BJ (cell line): ENCODE measurements at regions not wholly inside any gene's neighbourhood (a gene's known extent, or its start where the extent isn't known, plus 50 kb on each side); places are given as distances from the start of the nearest gene placed in this dataset.

Source experiments
- CTCF ChIA-PET: fragments of 350-600 bp; formaldehyde crosslinking; extraction: SDS; loops from one replicate; lab custom pipeline; 2021; ENCODE audit warnings: antibody characterized with exemption, inconsistent platforms; lab: Yijun Ruan, JAX
- POLR2A ChIA-PET: fragments of 300-600 bp; sonication (Branson Sonifier 250); formaldehyde crosslinking; extraction: SDS; loops from one replicate; lab custom pipeline; 2021; ENCODE audit warnings: antibody characterized with exemption; lab: Charles Lee
- DNase-seq: peaks from one replicate; pipeline ENCODE4 v3.0.0-alpha.2; 2011; ENCODE audit warnings: low read depth
- H3K27me3 ChIP-seq: 2 replicates; pipeline ENCODE4 v1.6.0; 2011; ENCODE audit warnings: low read length; ENCODE audit not compliant: control insufficient read depth, insufficient read depth
- H3K36me3 ChIP-seq: 2 replicates; pipeline ENCODE4 v1.5.1; 2011; ENCODE audit warnings: low read length; ENCODE audit not compliant: control insufficient read depth, insufficient read depth
- H3K4me3 ChIP-seq: 2 replicates; pipeline ENCODE4 v1.5.1; 2011; ENCODE audit warnings: low read depth, mild to moderate bottlenecking, control low read depth, low read length
- TF ChIP-seq, protein P1 (sequence below): IDR thresholded peaks from 2 replicates; pipeline ENCODE4 v1.5.1; 2011; ENCODE audit warnings: low read depth, mild to moderate bottlenecking, control low read depth, inconsistent platforms, low read length, moderate library complexity; ENCODE audit not compliant: insufficient read depth

DNA sequence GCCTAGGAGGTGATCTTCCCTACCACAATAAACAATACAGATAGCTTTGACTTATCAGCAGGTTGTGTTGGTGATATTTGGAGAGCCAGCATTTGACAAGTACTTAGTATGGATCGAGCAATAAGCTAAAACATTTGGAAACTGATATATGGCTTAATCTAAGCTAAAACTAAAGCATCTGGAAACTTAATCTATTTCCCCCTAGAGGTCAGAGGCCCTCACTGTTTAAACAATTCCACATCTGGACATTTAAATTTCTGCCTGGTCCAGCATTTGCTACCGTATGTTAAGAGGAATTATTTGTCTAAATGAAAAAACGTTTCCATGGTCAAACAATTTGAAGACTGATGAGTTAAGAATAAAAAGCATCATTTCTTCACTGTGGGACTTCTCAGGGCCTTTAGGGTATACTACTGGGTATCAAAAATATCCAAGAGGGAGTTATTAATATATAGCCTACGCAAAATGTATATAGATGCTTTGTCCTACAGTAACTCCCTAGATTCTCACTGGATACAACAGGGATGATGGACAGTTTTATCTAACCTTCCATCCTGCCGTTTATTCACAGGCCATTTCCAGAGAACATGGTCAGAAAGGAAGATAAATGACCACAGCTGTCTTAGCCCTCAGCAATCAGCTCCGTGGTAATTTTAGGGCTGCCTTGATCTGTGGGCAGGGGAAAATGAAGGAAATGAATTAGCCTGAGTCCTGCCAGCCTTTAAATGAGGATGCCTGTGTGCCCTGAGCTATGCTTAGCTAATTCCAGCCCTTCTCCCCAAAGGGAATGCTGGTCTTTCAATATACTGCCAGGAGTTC lies 135.4 kb upstream of the NUDT4 start:
- POLR2A ChIA-PET: no interaction called here
- no peak overlapping the region for H3K4me3 ChIP-seq
- no peaks in the 10 kb centered on the region for H3K27me3 ChIP-seq
- CTCF ChIA-PET: interaction anchor here (0.5 to 1.9 kb wide), 3 partner anchors 12 to 14 kb away, joined by 3 to 7 read pairs (median 3); no protein-coding TSS in a partner anchor
- DNase-seq: no peak
- no peaks in the 10 kb centered on the region for H3K36me3 ChIP-seq
- TF ChIP-seq, protein P1, sequence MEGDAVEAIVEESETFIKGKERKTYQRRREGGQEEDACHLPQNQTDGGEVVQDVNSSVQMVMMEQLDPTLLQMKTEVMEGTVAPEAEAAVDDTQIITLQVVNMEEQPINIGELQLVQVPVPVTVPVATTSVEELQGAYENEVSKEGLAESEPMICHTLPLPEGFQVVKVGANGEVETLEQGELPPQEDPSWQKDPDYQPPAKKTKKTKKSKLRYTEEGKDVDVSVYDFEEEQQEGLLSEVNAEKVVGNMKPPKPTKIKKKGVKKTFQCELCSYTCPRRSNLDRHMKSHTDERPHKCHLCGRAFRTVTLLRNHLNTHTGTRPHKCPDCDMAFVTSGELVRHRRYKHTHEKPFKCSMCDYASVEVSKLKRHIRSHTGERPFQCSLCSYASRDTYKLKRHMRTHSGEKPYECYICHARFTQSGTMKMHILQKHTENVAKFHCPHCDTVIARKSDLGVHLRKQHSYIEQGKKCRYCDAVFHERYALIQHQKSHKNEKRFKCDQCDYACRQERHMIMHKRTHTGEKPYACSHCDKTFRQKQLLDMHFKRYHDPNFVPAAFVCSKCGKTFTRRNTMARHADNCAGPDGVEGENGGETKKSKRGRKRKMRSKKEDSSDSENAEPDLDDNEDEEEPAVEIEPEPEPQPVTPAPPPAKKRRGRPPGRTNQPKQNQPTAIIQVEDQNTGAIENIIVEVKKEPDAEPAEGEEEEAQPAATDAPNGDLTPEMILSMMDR: no peak

DNA sequence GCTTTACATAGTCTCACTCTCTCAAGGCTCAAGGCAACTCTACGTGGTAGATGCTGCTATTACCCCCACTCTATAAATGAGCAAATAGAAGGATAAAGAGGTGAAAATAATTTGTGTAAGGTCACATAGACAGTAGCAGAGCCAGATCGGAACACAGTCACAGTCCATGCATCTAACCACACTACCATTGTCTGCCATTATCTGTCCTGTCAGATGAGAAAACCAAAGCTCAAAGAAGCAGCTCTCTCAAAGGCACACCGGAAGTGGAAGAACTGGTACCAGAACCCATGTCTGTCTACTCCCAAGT lies 134.4 kb upstream of the NUDT4 start:
- TF ChIP-seq, protein P1: no peak
- ChIA-PET POLR2A (no interaction called here), CTCF (no interaction called here)
- no peak for DNase-seq
- H3K4me3 ChIP-seq: no peak overlapping the region
- H3K36me3 ChIP-seq: no peaks in the 10 kb centered on the region
- H3K27me3 ChIP-seq: no peaks in the 10 kb centered on the region

DNA sequence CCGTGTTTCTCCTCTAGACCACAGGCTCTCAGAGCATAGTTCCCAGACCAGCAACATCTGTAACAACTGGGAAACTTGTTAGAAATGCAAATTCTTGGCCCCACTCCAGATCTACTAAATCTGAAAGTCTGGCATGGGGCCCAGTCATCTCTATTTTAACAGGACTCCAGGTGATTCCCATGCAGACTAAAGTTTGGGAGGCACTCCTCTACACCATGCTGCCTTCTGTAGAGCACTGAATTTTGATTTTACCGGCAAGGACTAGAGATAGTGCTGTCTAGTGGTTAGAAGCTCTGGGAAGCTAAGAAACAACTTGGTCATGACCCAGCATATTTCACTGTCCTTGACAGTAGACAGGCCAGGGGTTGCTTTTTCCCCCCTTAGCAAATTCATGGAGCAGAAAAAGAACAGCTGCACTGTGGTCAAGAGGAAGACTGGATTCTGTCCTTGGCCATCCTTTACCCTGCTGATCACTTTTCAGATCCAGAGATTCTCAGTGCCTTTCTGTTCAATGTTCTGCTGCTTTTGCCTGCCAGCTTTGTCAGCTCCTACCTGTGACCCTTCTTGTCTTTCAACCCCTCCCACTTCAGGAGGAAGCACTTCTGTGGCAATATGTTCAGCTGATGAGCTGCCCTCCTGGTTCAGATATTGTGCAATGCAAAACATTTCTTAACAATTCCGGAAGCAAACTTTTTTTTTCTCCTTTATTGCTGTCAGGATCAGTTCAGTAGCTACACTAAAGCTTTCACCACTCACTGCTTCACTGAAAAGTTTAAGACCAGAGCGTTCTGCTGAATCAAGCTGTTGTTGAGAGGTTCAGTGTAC lies 133.8 kb upstream of the NUDT4 start:
- POLR2A ChIA-PET: interaction anchor here (0.6 kb wide), 3 partner anchors 70 to 646 kb away, joined by 3 to 8 read pairs (median 5); no protein-coding TSS in a partner anchor
- H3K4me3 ChIP-seq: no peak overlapping the region
- CTCF ChIA-PET: no interaction called here
- H3K27me3 ChIP-seq: no peaks in the 10 kb centered on the region
- TF ChIP-seq, protein P1: no peak
- peak; percentile 63 for DNase-seq
- H3K36me3 ChIP-seq: no peaks in the 10 kb centered on the region

DNA sequence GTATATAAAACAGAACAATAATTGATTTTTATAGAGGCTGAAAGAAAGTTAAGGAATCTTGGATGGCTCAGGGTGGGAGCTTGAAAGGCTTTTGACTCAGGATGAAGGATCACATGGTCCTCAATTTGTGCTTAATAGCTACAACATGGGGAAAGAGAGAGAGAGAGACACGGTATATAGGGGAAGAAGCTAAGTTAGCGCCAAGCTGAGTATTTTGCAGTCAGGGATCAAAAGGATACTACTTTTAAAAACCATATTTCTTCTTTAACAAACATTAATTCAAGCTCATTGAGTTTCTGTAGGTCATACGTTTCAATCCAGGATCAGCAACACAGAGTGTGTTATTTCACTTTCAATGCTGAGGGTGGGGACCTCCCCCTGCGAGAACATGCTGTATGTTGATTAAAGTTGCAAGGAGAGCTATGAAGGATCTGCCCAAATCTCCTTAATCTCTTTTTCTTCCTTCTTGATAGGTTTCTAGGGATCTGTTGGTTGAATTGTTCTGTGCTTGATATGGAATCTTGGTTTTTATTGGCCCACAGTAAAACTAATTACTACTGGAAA lies 133.1 kb upstream of the NUDT4 start:
- TF ChIP-seq, protein P1: no peak
- CTCF ChIA-PET: no interaction called here
- POLR2A ChIA-PET: interaction anchor here (0.6 kb wide), 3 partner anchors 69 to 647 kb away, joined by 3 to 8 read pairs (median 5); no protein-coding TSS in a partner anchor

DNA sequence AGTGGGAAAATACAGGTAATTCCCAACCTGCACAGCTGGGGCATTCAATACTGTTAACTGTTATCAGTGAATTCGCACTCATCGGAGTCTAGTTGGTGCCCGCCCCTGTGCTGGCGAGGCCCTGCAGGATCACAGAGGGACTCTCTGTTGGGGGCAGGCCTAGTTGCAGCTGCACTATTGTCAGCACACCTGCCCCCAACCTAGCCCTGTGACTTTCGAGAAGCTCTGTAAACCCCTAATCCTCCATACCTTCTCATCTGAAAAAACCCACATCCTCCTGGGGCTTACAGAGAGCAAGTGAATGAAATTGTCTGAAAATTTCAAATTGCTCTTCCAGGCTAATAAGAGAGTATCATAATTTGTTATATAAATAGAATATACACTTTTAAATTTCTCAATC lies 132.2 kb upstream of the NUDT4 start:
- POLR2A ChIA-PET: no interaction called here
- no peaks in the 10 kb centered on the region for H3K27me3 ChIP-seq
- CTCF ChIA-PET: no interaction called here
- H3K36me3 ChIP-seq: no peaks in the 10 kb centered on the region
- no peak for DNase-seq
- TF ChIP-seq, protein P1: no peak
- no peak overlapping the region for H3K4me3 ChIP-seq

More for the DNA sequence above, 133.1 kb upstream of the NUDT4 start:
- no peak for DNase-seq
- H3K27me3 ChIP-seq: no peaks in the 10 kb centered on the region
- H3K36me3 ChIP-seq: no peaks in the 10 kb centered on the region
- no peak overlapping the region for H3K4me3 ChIP-seq
